ENCODE measurements at regions not wholly inside any gene's neighbourhood (a gene's known extent, or its start where the extent isn't known, plus 50 kb on each side); places are given as distances from the start of the nearest gene placed in this dataset.

- no peak for DNase-seq
These were observed 50.6 kb upstream of the JAZF1 start for GRCh38 chr7:28231176-28231575.

- DNase-seq: no peak
These were observed 56.0 kb upstream of the JAZF1 start for GRCh38 chr7:28236560-28236959.

GRCh38 chr7:28237363-28237762, 56.8 kb upstream of the JAZF1 start:
- no peak for DNase-seq

- no peak for DNase-seq
These were observed 59.2 kb upstream of the JAZF1 start for GRCh38 chr7:28239823-28240204.

DNA sequence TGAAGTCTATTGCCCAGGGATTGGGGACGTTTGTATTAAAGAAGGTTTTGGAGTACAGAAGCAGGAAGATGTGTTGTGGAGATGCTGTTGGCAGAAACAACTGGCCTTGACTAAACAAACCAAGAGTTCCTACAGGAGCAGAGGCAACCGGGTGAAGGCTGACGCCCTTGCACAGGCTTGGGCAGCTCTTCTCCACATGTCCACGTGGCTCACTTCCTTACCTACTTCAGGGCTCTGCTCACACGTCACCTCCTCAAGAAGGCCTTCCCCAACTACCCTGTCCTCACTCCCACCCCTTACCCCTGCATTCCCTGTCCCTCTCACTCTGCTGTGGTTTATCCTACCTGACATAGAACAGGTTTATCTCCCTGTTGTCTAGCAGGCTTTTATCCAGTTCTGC, 59.9 kb upstream of the JAZF1 start:
- no peak for DNase-seq

- no peak for DNase-seq
These were observed 63.3 kb upstream of the JAZF1 start for GRCh38 chr7:28243861-28244260.

DNA sequence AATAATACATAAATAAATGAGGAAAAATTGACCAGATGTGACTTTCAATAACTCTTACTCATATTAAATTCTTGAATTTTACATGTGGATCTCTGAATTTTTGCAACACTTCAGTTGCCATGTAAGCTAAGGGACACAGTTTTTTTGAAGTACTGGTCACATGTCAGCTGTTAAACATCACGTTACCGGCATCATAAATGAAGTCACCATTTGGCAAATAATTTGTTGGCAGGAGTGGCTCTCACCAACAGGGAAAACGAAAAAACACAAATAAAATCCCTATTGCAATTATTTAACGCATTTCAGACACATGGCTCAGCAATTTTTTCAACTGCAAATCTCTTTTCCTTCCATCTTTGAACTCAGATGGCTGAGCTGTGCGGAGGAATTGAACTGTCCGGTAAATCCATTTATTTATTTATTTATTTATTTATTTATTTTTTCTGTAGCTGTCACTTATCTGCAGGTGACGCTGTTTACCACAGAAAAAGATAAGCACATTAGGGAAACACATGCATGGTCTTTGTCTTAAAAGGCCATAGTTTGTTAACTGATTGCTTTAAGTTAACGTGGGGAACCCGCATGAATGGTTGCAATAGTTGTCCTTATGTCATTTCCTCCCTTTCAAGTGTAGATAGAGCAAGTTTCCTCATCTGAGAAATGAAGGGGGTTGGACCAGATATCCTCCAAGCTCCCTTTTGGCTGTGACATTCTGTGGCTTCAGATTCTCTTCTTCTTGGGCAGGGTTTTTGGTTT, 64.7 kb upstream of the JAZF1 start:
- no peak for DNase-seq

DNA sequence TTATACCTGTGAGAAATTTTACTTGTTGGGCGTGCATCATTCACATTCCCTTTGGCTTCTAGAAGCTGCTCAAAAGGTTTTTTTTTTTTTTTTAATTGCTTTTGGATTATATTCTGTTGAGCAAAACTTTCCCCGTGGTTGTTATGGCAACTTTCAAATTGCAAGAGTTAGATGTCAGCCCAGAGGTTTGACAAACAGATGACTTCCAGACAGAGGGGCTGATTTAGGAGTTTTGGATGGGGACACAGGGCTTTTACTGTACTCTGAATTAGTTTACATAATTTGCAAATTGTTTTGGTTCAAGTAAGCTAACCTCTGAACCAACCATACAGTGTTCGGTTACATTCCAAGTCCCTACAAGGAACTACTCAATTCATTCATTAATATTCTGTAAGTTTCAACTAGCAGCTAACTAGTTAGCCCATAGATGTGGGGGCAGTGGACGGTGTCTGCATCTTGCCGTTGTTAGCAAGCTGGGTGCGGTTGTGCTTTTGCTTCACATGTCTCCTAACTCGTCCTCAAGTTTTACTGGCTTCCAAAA, 66.4 kb upstream of the JAZF1 start:
- no peak for DNase-seq

GRCh38 chr7:28258240-28258639, 77.6 kb upstream of the JAZF1 start:
- DNase-seq: peak in 1 of 2 experiments; percentile 35

- no peak for DNase-seq
These were observed 80.4 kb upstream of the JAZF1 start for GRCh38 chr7:28260969-28261368.

GRCh38 chr7:28263622-28264271, 83.2 kb upstream of the JAZF1 start:
- no peak for DNase-seq

- DNase-seq: peak in 1 of 2 experiments; percentile 33
These were observed 85.8 kb upstream of the JAZF1 start for GRCh38 chr7:28266402-28266801.

GRCh38 chr7:28267012-28267411, 86.4 kb upstream of the JAZF1 start:
- no peak for DNase-seq

- DNase-seq: no peak
These were observed 89.2 kb upstream of the JAZF1 start for GRCh38 chr7:28269700-28270361.

- DNase-seq: no peak
These were observed 89.9 kb upstream of the JAZF1 start for GRCh38 chr7:28270536-28270935.

DNA sequence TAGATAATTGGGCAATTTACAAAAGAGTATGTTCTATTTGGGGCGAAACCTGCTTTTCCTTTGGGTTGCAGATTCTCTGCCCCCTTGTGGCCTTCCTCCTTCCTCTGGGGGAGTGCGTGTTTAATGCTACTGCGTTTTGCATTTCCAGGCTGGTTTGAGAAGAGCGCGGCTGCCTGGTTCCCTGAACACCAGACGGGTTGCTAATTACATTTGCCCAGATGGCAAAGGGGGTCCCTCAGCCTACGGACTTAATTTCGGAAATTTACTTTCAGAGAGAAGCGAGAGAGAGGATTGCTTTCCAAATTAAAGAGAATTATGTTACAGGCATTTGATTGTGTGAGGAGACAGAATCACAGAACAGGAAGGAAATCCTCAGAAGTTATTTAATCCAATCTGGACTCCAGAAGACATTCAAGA, 91.9 kb upstream of the JAZF1 start:
- peak; percentile 14 to 47 for DNase-seq

DNA sequence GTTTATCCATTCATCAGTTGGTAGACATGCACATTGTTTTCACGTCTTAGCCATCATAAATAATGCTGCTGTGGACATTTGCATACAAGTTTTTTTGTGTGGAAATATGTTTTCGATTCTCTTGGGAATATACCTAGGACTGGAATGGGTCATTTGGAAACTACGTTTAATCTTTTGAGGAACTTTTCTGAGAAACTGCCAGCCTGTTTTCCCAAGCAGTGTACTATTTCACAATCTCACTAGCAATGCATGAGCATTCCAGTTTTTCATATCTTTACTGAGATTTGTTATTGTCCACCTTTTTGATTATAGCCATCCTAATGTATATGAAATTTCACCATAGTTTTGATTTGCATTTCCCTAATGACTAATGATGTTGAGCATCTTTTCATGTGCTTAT, 95.7 kb upstream of the JAZF1 start:
- no peak for DNase-seq

DNA sequence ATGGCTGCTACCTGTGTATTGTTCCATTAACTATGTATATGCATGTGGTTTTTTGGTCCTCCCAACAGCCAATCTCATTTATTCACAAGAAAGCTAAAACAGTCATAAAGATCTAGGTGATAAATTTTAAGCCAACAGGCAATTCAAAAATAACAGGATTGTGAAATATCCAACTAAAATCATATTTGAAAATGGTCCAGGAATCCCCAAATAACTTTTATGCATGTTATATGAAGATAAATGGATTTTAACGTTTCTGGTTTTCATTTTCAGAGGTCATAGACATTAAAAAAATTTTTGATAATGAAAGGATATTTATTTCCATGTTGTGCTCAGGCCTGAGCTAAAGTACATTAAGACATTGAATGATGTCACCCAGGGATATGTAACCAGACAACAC, 96.8 kb upstream of the JAZF1 start:
- DNase-seq: no peak

GRCh38 chr7:28277958-28278357, 97.4 kb upstream of the JAZF1 start:
- no peak for DNase-seq

GRCh38 chr7:28280516-28280915, 99.9 kb upstream of the JAZF1 start:
- DNase-seq: no peak

GRCh38 chr7:28290496-28290895, 109.9 kb upstream of the JAZF1 start:
- no peak for DNase-seq

DNA sequence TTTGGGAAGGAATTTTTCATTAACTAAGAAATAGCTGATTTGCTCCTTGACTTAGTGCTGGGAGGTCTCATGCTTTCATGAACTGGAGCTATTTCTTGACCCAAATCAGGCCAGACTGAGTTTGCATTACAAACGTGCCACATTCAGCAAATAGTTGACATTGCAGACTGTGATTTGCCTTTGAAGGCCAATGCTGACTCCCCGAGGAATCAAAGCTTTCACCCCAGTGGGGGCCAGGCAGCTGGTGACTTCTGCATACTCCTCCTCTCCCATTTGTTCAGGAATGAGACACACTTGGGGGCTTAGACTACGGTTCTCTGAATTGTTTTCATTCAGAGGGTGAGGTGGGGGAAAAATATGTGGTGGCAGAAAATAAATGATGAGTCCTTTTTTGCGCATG, 111.0 kb upstream of the JAZF1 start:
- DNase-seq: no peak

GRCh38 chr7:28292834-28293526, 112.4 kb upstream of the JAZF1 start:
- DNase-seq: no peak

DNA sequence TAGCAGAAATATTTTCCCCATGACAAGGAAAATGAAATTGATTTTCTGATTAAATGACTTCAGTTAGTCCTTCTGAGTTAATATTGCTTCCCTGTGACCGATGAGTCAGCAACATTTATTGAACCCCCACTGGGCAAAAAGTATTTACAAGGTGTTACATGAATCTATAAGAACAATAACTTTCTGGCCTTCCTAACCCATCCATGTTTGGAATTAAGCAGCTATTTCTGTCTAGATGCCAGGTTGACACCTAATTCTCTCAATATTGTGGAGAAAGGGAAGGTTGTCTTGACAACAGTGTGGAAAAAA, 112.9 kb upstream of the JAZF1 start:
- DNase-seq: no peak
